Stimulated activated CD4-positive, alpha-beta T cell treated with anti-CD3 and anti-CD28 coated beads, Interleukin-15, amount 100 ng/mL, for 24 hours (primary cell): ENCODE measurements at regions not wholly inside any gene's neighbourhood (a gene's known extent, or its start where the extent isn't known, plus 50 kb on each side); places are given as distances from the start of the nearest gene placed in this dataset.
A peak's percentile ranks its signal among the peaks of the same experiment; 100 is the strongest.

Source experiments
- DNase-seq: peaks from one replicate; pipeline ENCODE4 v3.0.0-alpha.2; 2020

DNA sequence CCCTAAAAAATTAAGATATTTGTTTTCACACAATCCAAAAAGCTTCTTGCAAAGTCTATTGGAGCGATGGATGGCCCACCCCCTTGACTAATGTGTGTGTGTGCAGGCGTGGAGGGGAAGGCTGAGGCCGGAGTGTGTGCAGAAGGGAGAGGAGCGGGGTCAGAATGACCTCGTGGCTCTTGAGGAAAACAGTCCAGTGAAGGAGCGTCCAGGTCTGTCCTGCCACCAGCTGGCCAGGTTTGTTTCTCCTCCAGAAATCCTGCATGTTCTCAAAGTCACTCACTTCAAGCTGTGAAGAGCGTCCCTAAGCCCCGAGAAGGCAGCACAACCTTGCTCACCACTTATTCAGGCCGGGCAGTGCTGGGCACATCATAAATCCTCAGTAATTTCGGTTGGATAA lies 69.5 kb upstream of the SSX2IP start:
- DNase-seq = no peak

DNA sequence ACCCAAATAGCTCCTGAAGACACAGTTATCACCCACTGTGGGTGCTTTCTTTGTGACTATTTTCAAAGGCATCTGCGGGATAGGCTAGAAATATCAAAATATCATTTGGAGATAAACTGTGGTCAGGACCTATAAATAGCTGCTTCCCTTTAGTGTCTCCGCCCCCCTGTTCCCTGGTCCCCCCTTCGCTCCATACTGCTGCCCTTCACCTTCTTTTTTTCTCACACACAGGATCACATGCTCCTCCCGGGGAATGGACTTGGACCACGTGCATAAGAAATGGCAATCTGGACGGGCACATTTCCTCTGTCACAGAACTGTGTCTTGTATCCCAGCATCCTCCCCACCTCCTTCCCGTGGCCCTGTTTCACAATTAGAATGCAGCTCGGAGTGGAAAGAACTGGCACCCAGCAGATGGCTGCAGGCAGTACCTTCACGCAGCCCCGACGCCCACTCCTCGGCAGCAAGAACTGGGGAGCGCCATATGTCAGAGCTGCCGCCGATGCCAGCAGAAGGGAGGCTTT lies 68.8 kb upstream of the SSX2IP start:
- DNase-seq = peak; percentile 43

DNA sequence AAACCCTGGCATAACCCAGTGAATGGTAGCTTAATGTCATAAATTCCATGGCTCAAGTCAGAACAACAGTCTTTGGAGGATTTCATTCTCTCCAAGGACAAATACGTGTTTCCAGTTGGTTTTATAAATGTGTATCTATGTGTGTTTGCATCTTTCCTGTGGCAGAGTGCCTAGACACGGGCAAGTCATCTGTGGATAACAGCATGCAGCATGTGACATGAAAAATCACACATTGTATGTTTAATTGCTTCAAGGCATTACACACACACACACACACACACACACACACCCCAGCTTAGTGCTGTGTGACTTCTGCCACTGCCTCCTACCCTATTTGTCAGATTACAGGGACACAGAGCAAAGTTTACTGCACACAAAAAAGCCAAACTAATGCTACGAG lies 68.2 kb upstream of the SSX2IP start:
- DNase-seq = no peak

DNA sequence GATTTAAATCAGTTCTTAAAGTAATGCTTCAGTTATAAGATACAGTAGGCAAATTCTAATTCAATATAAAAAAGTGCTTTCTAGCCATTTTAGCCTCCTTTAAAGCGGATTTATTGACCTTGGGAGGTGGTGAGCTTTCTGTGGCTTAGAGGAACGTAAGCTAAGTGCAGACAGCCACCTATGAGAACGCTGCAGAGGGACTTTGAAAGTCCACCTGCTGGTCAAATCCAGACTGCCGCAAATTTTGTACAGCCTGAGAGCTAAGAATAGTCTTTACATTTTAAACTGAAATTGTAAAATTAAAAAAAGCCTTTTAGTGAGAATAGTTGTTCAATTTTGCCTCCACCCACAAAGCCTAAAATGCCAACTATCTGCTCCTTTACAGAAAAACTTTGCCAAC lies 67.0 kb upstream of the SSX2IP start:
- DNase-seq = no peak

DNA sequence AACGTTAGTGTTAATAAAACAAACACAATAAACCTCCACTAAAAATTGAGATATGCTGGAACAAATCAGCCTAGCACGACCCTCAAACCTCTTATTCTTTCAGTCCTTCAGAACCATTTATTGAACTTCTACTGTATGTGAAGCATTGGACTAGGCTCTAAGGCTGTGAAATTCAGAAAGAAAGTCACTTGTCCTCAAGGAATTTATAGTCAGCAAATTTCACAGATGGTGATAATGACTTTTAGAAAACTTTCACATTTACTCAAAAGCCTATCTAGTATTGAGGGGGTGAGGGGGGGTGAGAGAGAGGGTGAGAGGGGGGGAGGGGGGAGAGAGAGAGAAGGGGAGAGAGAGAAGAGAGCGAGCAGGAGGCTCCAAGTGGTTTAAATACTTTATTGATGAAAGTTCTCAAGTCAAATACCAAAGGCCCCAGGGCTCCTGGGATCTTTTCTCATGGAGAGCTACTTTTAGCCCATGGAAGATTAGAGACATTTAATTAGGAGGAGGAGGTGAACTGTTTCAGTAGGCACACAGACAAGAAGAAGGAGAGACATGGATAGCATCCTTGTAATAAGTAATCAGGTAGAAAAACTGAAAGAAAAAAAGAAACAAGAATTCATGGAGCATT lies 66.3 kb upstream of the SSX2IP start:
- DNase-seq = no peak

DNA sequence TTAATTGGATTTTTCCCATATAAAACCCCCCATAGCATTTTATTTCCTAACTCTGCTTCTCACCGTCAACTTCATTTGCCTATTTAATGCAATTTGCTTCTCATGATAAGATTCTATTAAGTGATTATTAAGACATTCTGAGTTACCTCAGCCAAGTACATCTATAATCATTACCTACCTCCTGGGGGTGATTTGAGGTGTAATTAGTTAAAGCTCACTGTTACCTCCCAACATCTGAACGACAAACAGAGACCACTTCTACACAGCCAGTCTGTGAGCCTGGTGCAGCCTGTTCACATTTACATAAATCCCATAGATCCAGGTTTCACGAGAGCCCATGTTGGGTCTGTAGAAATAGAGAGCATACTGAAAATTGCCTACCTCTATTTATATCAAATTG lies 65.7 kb upstream of the SSX2IP start:
- no peak for DNase-seq

DNA sequence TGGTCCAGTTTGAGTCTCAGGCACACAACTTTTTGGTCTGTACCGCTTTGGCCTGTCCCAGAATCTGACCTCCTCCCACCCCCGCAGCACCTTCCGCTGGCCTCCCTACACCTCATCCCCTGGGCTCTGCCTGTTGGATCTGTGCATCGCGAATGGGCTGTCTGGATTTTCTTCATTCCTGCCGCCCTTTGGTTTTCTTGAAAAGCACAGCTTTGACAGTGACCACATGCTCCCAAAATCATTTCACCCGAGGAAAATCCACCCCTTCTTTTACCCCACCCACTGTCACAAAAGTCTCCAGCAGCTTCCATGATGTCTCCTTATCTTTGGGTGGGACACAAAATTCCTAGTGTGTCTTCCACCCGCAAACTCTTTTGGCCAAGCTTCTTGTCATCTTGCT lies 65.0 kb upstream of the SSX2IP start:
- no peak for DNase-seq

DNA sequence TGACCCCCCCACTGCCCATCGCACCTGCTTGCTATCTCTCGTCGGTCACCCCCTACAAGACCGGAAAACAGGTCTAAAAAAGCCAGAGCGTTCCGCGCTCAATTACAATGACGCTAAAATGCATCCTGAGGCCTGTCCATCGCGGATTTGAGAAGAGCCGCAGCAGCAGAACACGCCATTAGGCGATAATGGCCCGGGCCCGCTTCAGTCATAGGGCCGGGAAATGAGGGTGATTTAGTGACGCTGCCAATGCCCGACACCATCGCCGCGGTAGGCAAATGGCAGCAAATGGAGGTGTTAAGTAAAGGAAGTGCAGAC lies 64.1 kb upstream of the SSX2IP start:
- DNase-seq = no peak

DNA sequence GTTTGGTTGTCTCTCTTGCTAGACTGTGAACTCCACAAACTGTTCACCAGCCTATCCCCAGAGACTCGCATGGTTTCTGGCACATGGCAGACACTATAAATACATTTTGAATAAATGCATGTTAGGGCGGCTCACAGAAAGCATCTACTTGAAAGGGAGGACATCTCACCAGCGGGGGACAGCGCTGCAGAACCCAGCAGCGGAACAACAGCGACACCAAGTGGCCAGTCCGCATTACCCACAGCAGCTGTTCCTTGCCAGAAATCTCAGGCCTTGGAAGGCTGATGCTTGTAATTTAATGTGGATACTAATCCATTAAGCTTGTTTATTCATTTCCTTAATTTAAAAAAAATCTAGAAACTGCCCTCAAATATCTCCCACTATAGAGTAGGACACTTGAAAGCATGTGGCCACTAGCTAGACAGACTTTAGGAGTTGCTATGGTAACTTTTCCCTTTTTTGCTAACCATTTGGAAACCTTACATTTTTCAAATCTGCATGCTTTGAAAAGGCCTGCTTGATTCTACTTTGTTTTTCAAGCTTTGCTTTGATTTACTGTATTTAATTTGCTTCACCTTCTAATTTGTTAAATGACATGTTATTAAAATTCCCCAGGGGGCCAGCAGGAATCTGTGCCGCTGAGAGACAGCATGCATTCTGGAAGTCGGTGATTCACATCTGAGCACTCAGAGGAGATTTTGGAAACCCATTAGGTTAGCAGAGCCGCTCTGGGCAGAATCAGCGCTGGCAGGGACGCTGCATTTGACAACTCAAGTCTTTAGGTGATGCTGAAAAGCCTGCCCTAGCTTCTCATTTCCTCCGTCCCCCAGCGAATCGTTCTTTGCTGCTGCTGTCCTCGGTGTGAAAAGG lies 63.5 kb upstream of the SSX2IP start:
- peak; percentile 80 for DNase-seq

DNA sequence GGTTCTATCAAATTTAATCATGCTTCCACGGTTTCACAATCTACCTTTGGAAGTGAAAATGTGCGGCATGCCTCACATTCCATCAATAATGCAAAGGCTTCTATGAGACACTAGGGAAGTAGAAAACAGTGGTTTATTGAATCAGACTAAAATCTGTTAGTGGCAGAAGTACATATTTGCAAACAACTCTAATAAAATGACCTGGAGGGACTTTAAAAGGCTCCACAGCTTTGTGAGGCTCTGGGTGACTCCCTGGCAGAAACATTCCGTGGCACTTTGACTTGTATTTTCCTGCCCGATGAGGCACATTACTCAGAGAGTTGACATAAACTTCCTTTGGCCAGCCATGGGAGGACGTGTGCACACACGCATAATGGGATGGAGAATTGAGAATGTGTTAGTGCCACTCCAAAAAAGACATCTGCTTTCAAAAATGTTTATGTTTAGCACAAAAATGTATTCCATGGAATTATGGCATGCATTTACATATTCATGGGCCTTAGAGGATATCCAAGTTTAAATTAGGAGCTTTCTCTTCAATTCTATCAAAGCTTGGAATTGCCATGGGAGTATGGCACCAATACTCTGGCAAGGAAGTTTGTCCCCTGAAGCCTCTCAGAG lies 60.0 kb upstream of the SSX2IP start:
- DNase-seq = no peak

DNA sequence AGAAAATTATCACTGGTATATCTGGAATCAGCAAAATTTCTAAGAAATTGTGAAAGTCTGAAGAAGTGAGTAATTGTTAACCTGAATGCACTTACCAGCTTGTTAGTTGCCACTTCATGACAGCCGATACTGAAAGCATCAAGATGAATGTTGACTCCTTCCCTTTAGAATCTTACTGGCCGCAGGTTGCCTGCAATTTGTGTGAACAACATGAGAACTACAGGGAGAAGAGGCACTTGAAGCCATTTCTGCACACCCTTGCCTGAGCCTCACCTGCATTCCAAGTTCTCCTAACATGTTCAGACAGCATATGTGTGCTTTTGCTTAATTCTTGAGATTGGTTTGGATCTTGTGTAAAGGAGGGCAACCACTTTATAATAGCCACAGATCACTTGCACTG lies 59.2 kb upstream of the SSX2IP start:
- DNase-seq = no peak

DNA sequence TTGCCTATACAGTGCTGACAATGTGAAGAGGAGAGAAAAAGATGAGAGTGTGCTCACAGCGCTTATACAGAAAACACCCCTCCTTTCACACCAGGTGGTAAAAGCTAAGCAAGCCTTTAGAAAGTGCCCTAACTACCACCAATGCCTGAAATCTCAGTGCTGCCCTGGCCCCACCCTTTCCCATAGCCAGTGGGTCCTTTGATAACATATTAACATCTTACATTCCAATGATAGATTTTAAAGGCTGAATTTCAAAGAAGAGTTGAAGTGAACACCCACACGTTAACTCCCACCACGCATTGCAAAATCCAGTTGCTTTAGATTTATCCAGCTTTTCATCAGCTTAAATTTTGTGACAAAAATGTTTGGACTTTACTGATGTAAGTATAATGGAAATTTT lies 58.1 kb upstream of the SSX2IP start:
- no peak for DNase-seq

DNA sequence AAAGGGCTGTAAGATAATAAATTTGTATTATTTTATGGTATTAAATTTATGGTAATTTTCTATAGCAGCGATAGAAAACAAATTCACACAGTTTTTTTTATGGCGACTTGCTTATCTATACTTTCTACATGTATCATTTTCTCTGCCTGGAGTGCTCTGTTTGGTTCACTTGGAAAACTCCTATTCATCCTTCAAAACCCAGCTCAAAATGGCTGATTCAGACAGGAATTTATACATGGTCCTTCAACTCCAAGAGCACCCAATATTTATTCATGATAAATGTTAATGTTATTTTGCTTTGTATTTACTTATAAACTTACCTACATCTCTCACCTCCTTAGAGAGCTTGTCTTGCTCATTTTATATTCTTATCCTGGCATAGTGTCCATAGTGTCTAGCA lies 55.6 kb upstream of the SSX2IP start:
- DNase-seq = no peak

DNA sequence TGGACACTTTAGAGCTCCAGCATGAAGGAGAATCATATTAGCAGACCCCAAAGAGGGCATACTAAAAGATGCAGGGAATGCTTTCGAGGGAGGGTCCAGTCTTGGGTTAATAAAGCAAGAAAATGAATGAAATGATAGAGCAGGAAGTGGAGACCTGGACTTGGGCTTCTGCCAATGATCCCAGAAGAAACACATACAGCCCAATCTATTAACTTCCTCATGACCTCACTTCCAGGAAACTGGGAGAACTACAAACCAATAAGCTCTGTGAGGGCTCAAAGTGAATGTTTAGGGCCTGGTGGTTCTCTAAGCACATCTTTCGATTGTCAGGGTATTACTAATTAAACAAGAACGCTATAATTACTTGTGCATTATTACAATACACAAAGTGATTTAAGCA lies 53.6 kb upstream of the SSX2IP start:
- no peak for DNase-seq

DNA sequence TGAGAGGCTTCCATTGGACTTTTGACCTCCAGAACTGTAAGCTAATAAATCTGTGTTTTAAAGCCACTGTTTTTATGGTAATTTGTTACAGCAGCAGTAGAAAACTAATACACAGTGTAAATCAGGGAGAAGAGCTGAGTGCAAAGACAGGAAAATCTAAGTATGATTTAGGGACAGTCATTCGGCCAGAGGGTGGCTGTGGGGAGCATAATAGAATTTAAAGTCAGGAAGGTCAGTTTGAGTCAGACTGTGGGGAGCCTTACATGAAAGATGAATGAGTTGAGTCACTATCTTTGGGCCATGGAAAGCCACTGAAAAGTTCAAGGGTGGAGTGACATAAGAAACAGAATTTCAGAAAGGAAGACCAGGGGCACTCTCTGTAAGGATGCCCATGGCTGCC lies 52.4 kb upstream of the SSX2IP start:
- DNase-seq = peak; percentile 14

DNA sequence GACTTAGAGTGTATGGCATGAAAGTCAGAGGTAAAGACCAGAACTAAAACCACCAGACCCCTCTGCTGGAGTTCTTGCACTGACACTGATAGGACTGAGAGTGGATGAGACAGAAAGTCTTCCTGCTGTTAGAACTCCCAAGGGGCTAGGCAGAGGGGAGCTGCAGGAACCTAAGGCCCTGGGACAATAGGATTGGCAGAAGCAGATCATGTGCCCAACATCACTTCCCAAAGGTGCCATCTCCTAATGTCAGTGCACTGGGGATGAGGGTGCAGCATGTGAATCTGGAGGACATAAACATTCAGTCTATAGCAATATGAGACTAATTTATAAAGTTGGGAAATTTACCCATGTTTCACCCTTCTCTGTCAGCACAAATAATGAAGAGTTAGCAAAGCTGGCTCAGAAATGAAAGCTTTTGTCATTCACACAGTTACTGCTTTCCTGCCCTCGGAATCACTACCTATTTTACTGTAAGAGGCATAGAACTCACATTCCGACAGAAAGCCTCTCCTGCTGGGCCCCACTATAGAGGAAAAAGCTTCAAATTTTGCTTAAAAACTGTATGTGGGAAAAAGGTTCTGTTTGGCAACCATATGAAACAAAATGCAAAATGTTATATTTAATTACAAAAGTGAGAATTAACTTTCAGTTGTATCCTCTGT lies 49.9 kb upstream of the SSX2IP start:
- no peak for DNase-seq
